HG02970 (cell line): ENCODE measurements at regions not wholly inside any gene's neighbourhood (a gene's known extent, or its start where the extent isn't known, plus 50 kb on each side); places are given as distances from the start of the nearest gene placed in this dataset.
A peak's percentile ranks its signal among the peaks of the same experiment; 100 is the strongest.

Experiments used
- ATAC-seq: cut with Tn5 transposase; IDR thresholded peaks from one replicate; pipeline ENCODE4 v1.9.1; 2021; ENCODE audit warnings: mild to moderate bottlenecking, moderate library complexity, moderate number of reproducible peaks; ENCODE audit not compliant: unreplicated experiment, low FRiP score

- ATAC-seq, result peak; percentile 79
These were observed 191.2 kb downstream of the PIK3R1 start for GRCh38 chr5:68406767-68407241.

DNA sequence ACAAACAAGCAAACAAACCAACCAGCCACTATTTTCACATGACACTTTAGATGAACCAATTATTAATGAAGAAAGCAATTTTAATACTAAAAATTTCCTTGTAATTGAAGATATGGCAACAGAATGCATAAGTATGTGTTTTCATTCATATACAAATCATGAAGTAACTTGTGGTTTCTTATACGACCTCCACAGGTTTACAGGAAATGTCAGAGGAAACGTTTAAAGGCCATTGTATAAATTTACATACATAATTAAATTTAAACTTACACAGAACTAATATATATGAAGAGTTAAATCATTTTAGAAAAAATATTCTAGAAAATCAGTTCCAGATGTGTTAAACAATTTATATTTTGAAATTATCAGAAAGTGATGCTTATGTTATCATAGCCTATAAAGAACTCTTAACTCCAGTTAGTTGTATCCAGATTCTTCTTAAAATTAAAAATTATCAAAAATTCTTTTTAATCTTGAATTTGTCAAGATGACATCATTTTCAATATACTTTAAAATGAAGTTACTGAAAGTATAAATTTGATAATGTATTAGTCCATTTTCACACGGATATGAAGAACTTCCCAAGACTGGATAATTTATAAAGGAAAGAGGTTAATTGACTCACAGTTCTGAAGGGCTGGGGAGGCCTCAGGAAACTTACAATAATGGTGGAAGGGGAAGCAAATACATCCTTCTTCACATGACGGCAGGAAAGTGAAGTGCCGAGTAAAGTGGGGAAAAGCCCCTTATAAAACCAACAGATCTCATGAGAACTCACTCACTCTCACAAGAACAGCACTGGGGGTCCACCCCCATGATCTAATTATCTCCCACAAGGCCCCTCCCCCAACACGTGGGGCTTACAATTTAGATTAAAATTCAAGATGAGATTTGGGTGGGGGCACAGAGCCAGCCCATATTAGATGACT lies 192.0 kb downstream of the PIK3R1 start:
- no peak for ATAC-seq

GRCh38 chr5:68408345-68408871 lies 192.9 kb downstream of the PIK3R1 start:
- no peak for ATAC-seq

DNA sequence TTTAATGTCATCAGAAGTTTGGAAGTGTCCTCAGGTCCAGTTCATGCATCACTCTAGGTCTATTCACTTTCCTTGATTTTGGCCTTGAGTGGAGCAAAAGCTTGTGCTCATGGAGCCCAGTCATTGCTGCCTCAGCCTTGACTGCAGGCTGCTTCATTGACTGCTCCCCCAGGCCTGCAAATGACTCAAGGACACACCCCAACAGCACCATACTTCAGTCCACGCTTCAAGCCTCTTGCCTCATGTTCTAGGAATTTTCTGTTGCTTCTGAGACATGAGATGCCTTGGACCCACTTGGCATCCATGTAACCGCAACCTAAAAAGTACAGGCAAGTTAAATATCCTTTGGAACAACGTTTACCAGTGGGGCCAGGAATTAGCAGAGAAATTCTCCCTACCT lies 193.7 kb downstream of the PIK3R1 start:
- no peak for ATAC-seq

DNA sequence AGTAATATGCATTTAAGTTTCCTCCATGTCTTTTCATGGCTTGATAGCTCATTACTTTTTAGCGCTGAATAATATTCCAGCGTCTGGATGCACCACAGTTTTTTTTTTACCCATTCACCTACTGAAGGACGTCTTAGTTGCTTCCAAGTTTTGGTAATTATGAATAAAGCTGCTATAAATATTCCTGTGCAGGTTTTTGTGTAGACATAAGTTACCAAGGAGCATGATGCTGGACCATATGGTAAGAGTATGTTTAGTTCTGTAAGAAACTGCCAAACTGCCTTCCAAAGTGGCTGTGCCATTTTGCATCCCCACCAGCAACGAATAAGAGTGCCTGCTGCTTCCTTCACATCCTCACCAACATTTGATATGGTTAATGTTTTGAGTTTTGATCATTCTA lies 195.6 kb downstream of the PIK3R1 start:
- ATAC-seq, result no peak

GRCh38 chr5:68415177-68416085 lies 199.9 kb downstream of the PIK3R1 start:
- ATAC-seq, result no peak

- no peak for ATAC-seq
These were observed 201.2 kb downstream of the PIK3R1 start for GRCh38 chr5:68416714-68417113.

- ATAC-seq, result no peak
These were observed 202.6 kb downstream of the PIK3R1 start for GRCh38 chr5:68418201-68418600.

DNA sequence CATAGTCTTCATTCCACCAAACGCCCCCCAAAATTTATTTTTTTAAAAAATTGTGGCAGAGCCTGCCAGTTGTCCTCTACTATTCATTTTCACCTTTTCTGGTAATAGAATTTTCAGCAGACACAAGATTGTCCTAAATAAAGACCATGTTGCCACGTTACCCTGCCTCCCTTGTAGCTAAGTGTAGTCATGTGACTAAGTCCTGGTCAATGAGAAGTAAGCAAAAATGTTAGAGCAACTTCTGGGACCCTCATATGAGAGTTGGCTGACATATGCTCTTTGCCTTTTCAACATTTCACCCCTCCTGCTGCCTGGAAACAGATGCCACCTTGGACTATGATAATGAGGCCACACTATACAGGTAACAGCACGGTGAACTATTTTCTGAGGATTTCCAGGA lies 203.1 kb downstream of the PIK3R1 start:
- no peak for ATAC-seq

- no peak for ATAC-seq
These were observed 203.6 kb downstream of the PIK3R1 start for GRCh38 chr5:68419081-68419636.

GRCh38 chr5:68419637-68420452 lies 204.3 kb downstream of the PIK3R1 start:
- ATAC-seq, result no peak

GRCh38 chr5:68420476-68421344 lies 205.2 kb downstream of the PIK3R1 start:
- no peak for ATAC-seq

- no peak for ATAC-seq
These were observed 206.1 kb downstream of the PIK3R1 start for GRCh38 chr5:68421485-68422220.

GRCh38 chr5:68423154-68423811 lies 207.7 kb downstream of the PIK3R1 start:
- ATAC-seq, result no peak

DNA sequence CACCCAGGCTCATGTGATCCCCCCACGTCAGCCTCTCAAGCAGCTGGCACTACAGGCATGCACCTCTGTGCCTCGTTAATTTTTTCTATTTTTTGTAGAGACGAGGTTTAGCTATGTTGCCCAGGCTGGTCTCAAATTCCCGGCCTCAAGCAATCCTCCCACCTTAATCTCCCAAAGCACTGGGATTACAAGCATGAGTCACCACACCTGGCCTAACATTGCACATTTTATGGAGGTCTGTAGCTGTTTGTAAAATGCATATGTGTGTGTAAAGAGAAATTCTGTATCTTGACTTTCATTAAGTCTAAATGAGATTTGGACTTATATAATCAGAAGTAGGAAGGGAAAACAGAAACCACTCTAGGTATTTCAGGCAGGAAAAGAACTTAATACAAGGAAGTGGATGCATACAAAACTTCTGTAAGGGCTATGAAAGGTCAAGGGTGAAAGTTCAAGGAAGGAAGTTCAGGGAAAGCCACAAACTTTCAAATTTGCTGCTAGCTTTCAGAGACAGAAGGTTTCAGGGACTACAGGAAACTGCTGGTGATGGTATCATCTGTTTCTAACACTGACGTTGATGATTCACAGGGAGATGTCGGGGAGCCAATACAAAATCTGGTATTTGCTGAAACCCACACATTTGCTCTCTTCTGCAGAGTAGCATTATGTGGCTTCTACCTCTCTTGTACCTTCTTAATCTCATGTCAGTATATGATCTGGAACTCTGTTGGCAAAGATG lies 209.4 kb downstream of the PIK3R1 start:
- ATAC-seq, result peak; percentile 70

GRCh38 chr5:68426586-68426985 lies 211.0 kb downstream of the PIK3R1 start:
- no peak for ATAC-seq

DNA sequence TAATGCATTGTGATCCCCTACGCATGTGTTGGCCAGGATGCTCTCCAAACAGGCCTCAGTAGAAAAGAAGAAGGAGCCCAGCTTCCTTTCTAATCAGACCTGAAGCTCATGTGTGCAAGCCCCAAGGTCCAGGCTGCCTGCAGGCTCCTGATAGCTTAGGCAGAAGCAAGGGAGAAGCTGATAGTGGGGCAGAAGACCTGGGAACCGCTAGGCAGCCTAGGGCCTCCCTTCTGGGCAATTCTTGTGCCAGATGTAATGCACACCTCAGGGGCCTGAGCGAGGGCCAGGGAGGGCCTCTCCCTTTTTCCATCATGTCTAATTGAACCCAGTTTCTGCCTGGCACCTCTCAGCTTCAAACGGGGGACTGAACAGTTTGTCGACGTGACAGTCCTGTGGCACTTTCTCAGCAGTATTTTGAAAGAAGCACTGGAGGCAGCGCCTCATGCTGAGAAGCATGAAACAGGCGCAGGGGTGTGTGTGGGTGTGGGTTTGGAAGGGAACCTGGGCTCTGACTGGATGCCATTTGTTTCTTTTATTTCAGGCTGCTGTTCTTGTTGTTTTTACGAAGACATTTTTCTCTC lies 212.8 kb downstream of the PIK3R1 start:
- ATAC-seq, result no peak
